Breast epithelium (tissue), 4 donors: ENCODE measurements at regions not wholly inside any gene's neighbourhood (a gene's known extent, or its start where the extent isn't known, plus 50 kb on each side); places are given as distances from the start of the nearest gene placed in this dataset.

Source experiments
- DNase-seq, 2 donors: peaks; one replicate each; pipeline ENCODE4 v3.0.0-alpha.2; 2019; ENCODE audit warnings: low spot score in 2 of 2
- H3K27ac ChIP-seq, 2 donors: fragments of 200-600 bp; sonication (generic) in 1 of 2; one replicate each; pipeline ENCODE4 v1.5.1; 2016 to 2019; ENCODE audit warnings: mild to moderate bottlenecking in 1 of 2
- H3K27me3 ChIP-seq, 2 donors: fragments of 200-600 bp; sonication (generic) in 1 of 2; one replicate each; pipeline versions ENCODE4 v1.5.1 to v1.6.0; 2017 to 2019; ENCODE audit warnings: control low read depth in 1 of 2, mild to moderate bottlenecking in 1 of 2
- H3K36me3 ChIP-seq: fragments of 200-600 bp; one replicate; pipeline ENCODE4 v1.5.1; 2019
- H3K4me1 ChIP-seq, 2 donors: fragments of 200-600 bp; sonication (generic); one replicate each; pipeline ENCODE4 v1.5.1; 2016 to 2019; ENCODE audit warnings: control low read depth in 1 of 2
- H3K4me3 ChIP-seq, 3 donors: fragments of 200-600 bp; sonication (generic); 1 replicate in 2 of 3; 2 replicates in 1 of 3; pipeline ENCODE4 v1.5.1; 2016 to 2019; ENCODE audit warnings: mild to moderate bottlenecking in 3 of 3, moderate library complexity in 2 of 3
- H3K9me3 ChIP-seq, 2 donors: fragments of 200-600 bp; sonication (generic) in 1 of 2; one replicate each; pipeline ENCODE4 v1.5.1; 2016 to 2019; ENCODE audit warnings: control low read depth in 1 of 2
- POLR2A ChIP-seq: fragments of 450-650 bp; IDR thresholded peaks from one replicate; pipeline ENCODE4 v1.6.1; 2016; ENCODE audit warnings: antibody characterized with exemption, mild to moderate bottlenecking, moderate library complexity
- POLR2AphosphoS5 ChIP-seq, 3 donors: sonication (generic); formaldehyde crosslinking; IDR thresholded peaks; one replicate each; pipeline ENCODE4 v1.6.1; 2017; ENCODE audit warnings: antibody characterized with exemption in 3 of 3
- intact Hi-C: fragments of 100-400 bp; cut with DNase I; formaldehyde crosslinking; loops from one replicate; pipeline ENCODE4 v1.15.1; 2023; ENCODE audit warnings: low total_unique reads
- TF ChIP-seq, protein P1 (sequence below), 3 donors: fragments of 450-650 bp; IDR thresholded peaks; one replicate each; pipeline ENCODE4 v1.5.1; 2016 to 2017; ENCODE audit warnings: antibody characterized with exemption in 3 of 3, mild to moderate bottlenecking in 3 of 3, moderate library complexity in 3 of 3

DNA sequence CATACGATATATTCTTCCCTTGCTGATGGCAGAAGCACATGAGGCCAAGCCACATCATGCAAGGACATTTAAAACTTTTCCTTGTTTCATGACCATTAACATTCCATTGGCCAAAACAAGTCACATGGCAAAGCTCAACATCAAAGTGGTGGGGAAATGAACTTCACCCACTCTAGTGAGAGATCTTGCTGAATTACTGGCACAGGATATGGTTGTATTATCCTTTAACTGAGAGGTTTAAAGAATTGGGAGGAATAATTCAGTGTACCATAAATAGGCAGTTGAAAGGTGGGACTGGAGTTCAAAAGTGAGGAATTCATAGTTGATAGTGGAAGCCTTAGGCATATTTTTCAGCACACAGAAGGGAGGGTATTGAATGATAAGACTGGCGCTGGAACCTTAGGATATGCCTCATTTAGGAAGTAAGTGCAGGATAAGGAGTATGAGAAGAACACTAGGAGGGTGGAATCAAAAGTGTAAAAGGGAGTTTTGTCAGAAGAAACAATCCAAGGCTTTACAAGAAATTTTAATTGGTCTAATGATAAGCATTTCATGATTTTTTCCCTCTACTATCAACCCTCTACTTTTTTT, 398.8 kb downstream of the C12orf75 start:
- Histone ChIP-seq H3K9me3 (no peaks in the 10 kb centered on the region), H3K4me1 (no peaks in the 10 kb centered on the region)

DNA sequence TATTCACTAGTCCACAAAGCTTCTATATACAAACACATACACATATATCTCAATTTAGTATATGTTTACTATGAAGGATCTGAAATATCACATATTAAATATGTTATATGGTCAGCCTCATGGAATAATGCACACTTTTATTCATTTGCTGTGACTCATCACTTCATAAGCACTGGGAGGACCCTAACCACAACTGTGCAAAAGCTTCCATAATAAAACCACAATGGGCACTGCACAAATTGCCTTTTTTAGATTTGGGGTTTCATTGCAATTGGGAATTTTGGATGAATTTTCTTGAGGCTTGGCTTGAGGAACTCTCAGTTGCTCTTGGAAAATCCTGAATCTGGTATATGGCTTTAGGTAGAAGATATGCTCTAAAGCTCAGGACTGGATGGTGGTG, 399.4 kb downstream of the C12orf75 start:
- TF ChIP-seq POLR2AphosphoS5 (IDR thresholded peaks at IDR 0.05) (no peak), POLR2A (no peak)
- TF ChIP-seq, protein P1, sequence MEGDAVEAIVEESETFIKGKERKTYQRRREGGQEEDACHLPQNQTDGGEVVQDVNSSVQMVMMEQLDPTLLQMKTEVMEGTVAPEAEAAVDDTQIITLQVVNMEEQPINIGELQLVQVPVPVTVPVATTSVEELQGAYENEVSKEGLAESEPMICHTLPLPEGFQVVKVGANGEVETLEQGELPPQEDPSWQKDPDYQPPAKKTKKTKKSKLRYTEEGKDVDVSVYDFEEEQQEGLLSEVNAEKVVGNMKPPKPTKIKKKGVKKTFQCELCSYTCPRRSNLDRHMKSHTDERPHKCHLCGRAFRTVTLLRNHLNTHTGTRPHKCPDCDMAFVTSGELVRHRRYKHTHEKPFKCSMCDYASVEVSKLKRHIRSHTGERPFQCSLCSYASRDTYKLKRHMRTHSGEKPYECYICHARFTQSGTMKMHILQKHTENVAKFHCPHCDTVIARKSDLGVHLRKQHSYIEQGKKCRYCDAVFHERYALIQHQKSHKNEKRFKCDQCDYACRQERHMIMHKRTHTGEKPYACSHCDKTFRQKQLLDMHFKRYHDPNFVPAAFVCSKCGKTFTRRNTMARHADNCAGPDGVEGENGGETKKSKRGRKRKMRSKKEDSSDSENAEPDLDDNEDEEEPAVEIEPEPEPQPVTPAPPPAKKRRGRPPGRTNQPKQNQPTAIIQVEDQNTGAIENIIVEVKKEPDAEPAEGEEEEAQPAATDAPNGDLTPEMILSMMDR (IDR thresholded peaks at IDR 0.05) = no peak
- Histone ChIP-seq H3K36me3 (no peaks in the 10 kb centered on the region), H3K9me3 (no peaks in the 10 kb centered on the region), H3K4me1 (no peaks in the 10 kb centered on the region), H3K4me3 (no peak overlapping the region), H3K27ac (no peak overlapping the region), H3K27me3 (no peaks in the 10 kb centered on the region)
- intact Hi-C loops = no loop called here
- DNase-seq = no peak

More for the DNA sequence above, 398.8 kb downstream of the C12orf75 start:
- H3K27ac ChIP-seq = no peak overlapping the region
- intact Hi-C loops = no loop called here
- no peaks in the 10 kb centered on the region for H3K36me3 ChIP-seq
- TF ChIP-seq POLR2AphosphoS5 (IDR thresholded peaks at IDR 0.05) (no peak), POLR2A (no peak)
- TF ChIP-seq, protein P1 (IDR thresholded peaks at IDR 0.05) = no peak
- no peaks in the 10 kb centered on the region for H3K27me3 ChIP-seq
- H3K4me3 ChIP-seq = no peak overlapping the region
- DNase-seq = no peak

DNA sequence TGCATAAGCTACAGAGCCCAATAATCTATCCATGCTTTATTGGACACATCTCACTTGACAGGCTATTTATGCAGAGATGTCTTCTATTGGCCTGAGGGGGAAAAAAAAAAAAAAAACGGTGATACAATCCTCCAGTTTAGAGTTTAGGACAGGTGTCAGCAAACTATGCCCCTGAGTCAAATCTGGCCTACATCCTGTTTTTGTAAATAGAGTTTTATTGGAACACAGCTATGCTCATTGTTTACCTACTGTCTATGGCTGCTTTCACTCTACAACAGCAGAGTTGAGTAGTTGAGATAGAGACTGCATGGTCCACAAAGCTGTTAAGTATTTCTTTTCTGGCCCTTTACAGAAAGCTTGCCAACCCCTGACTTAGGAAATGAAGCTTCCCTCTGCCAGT, 403.1 kb downstream of the C12orf75 start:
- no peaks in the 10 kb centered on the region for H3K4me1 ChIP-seq
- H3K36me3 ChIP-seq = no peaks in the 10 kb centered on the region
- no peak for DNase-seq
- no peaks in the 10 kb centered on the region for H3K9me3 ChIP-seq
- no peak for TF ChIP-seq POLR2AphosphoS5 (IDR thresholded peaks at IDR 0.05)
- TF ChIP-seq POLR2A = no peak
- TF ChIP-seq, protein P1 (IDR thresholded peaks at IDR 0.05) = no peak
- H3K27me3 ChIP-seq = no peaks in the 10 kb centered on the region
- no peak overlapping the region for H3K4me3 ChIP-seq
- H3K27ac ChIP-seq = no peak overlapping the region
- intact Hi-C loops = no loop called here

DNA sequence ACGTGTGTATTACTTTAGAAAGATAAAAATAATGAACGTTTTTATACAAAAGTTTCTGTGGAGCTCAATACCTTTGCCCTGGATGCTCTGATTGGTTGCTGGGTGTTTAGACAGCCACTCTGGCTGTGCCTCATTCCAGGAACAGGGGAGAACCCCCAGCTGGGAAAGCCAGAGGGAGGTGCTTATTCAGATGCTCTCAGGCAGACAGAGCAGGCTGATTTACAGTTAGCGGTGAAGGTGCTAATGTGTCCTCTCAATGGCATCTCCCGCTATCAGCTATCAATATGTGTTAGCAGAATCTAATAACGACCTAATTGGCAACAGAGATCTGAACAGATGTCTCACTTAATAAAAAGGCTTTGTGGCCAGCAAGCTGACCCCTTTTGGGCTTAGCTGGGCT, 402.3 kb downstream of the NUAK1 start:
- Histone ChIP-seq H3K9me3 (no peaks in the 10 kb centered on the region), H3K27me3 (no peaks in the 10 kb centered on the region), H3K4me1 (peaks cover 0 to 4% of the 10 kb centered on the region in 2 donors), H3K27ac (peak overlapping the region in 1 of 2 donors; percentile 23), H3K4me3 (no peak overlapping the region), H3K36me3 (no peaks in the 10 kb centered on the region)
- intact Hi-C loops = no loop called here
- no peak for DNase-seq
- TF ChIP-seq POLR2A (no peak), POLR2AphosphoS5 (IDR thresholded peaks at IDR 0.05) (no peak)
- TF ChIP-seq, protein P1 (IDR thresholded peaks at IDR 0.05) = no peak

DNA sequence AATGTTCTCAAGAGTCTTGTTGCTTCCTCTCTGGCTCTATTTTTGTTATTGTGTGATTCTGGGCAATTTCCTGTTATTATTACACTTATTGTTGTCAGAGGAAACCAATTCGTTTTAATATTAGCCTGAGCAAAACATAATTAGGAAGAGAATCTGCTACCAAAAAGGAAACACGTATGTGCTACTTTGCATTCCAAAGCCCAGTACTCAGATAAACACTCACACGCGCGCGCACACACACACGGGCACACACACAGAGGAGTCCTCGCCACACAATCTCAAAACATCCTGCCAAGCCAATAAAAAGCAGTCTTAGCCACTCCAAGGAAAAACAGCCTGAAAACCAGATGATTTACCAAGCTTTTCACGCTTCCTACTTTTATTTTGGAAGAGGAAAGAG, 400.7 kb downstream of the NUAK1 start:
- TF ChIP-seq, protein P1 (IDR thresholded peaks at IDR 0.05) = no peak
- TF ChIP-seq POLR2A (no peak), POLR2AphosphoS5 (IDR thresholded peaks at IDR 0.05) (peak in 1 of 3 donors; percentile 33)
- DNase-seq = no peak
- intact Hi-C loops = no loop called here
- no peaks in the 10 kb centered on the region for H3K9me3 ChIP-seq
- no peaks in the 10 kb centered on the region for H3K36me3 ChIP-seq
- H3K4me1 ChIP-seq = peaks cover 0 to 4% of the 10 kb centered on the region in 2 donors
- peak overlapping the region in 1 of 2 donors; percentile 39 for H3K27ac ChIP-seq
- no peak overlapping the region for H3K4me3 ChIP-seq
- no peaks in the 10 kb centered on the region for H3K27me3 ChIP-seq
